ENCODE measurements at regions not wholly inside any gene's neighbourhood (a gene's known extent, or its start where the extent isn't known, plus 50 kb on each side); places are given as distances from the start of the nearest gene placed in this dataset.

DNA sequence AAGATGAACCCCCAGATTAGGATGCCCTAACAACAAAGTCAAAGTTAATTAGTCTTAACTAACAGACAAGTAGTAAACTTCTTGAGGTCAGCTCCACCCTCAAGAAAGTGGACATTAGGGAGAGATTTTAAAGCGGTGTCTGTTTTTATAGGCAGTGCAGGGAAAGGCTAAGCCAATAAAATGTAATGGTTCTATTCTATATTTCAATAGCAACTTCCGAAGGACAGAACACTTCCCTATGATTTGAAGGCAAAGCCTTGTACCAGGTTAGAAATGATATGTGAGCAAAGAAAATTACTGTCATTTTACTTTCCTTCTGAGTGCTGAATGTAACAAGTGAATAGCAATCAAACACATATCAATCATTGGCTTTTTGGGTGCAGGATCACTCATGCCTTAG, 455.2 kb downstream of the ISL1 start:
- intact Hi-C loops (cut with micrococcal nuclease) (no loop called here), in situ Hi-C loops (cut with MboI; ENCODE audit: low sequenced_read_pairs) (no loop called here), dilution Hi-C loops (cut with HindIII; ENCODE audit: low sequenced_read_pairs, unreplicated experiment) (no loop called here)
- BruUV-seq (replicated peaks), result no TSS peak
- Histone ChIP-seq H3K14ac (replicated peaks; ENCODE audit: low read depth, low read length) (no peak overlapping the region), H3K18ac (ENCODE audit: low read depth, low read length) (no peak overlapping the region), H3K4ac (ENCODE audit: low read depth, low read length) (no peak overlapping the region), H2BK15ac (ENCODE audit: low read depth, low read length) (no peak overlapping the region), H3K27ac (ENCODE audit: insufficient read depth, low read length) (no peak overlapping the region), H3K4me2 (ENCODE audit: low read depth, low read length) (no peak overlapping the region), H2AK9ac (replicated peaks; ENCODE audit: low read depth, low read length, poor library complexity) (no peak overlapping the region), H3K27me3 (ENCODE audit: control insufficient read depth, insufficient read depth, low read length) (no peaks in the 10 kb centered on the region), H2AFZ (replicated peaks; ENCODE audit: low read length, poor library complexity) (no peak overlapping the region), H3K79me1 (ENCODE audit: low read depth in 1 of 2, low read length in 2 of 2) (no peaks in the 10 kb centered on the region), H3K23ac (ENCODE audit: low read depth, low read length) (no peak overlapping the region), H3K9me1 (ENCODE audit: insufficient read depth, low read length) (no peaks in the 10 kb centered on the region), H3K4me1 (ENCODE audit: control insufficient read depth, insufficient read depth, low read length) (no peaks in the 10 kb centered on the region), H2BK5ac (ENCODE audit: low read depth, low read length, poor library complexity, severe bottlenecking) (no peak overlapping the region), H3K9me3 (ENCODE audit: control insufficient read depth, insufficient read depth, low read length) (no peaks in the 10 kb centered on the region), H3K4me3 (ENCODE audit: insufficient read depth, low read depth, low read length) (no peak overlapping the region), H3K56ac (ENCODE audit: extremely low read depth, insufficient read depth, low read length) (no peak overlapping the region), H4K20me1 (ENCODE audit: insufficient read depth, low read length) (no peaks in the 10 kb centered on the region), H2AK5ac (ENCODE audit: low read depth, low read length) (no peak overlapping the region), H2BK120ac (ENCODE audit: low read depth, low read length) (no peak overlapping the region), H3K36me3 (ENCODE audit: control insufficient read depth, insufficient read depth, low read length) (no peaks in the 10 kb centered on the region), H2BK20ac (ENCODE audit: low read depth, low read length) (no peak overlapping the region), H4K91ac (ENCODE audit: insufficient read depth, low read depth, low read length) (no peak overlapping the region), H4K5ac (ENCODE audit: low read depth, low read length) (no peak overlapping the region), H4K8ac (ENCODE audit: low read depth in 2 of 2, low read length in 2 of 2) (no peak overlapping the region), H3K9ac (ENCODE audit: low read depth, low read length) (no peak overlapping the region)
- ATAC-seq (ENCODE audit: low read depth) (no peak), DNase-seq (no peak)
- POLR2A ChIA-PET (ENCODE audit: unreplicated experiment), result interaction anchor here (0.5 kb wide), 1 partner anchor 12 kb away, joined by 3 read pairs; no protein-coding TSS in a partner anchor
- CTCF ChIA-PET, result no interaction called here
- no CpG with 5 or more reads among the region's 2 CpGs for WGBS, 2 experiments (ENCODE audit: extremely low coverage in 2 of 2, insufficient read length in 1 of 2)
- TF ChIP-seq, protein P1, sequence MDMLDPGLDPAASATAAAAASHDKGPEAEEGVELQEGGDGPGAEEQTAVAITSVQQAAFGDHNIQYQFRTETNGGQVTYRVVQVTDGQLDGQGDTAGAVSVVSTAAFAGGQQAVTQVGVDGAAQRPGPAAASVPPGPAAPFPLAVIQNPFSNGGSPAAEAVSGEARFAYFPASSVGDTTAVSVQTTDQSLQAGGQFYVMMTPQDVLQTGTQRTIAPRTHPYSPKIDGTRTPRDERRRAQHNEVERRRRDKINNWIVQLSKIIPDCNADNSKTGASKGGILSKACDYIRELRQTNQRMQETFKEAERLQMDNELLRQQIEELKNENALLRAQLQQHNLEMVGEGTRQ (IDR thresholded peaks at IDR 0.05; ENCODE audit: low read depth, low read length), result no peak
- no peak for TF ChIP-seq MXI1 (IDR thresholded peaks at IDR 0.05; ENCODE audit: borderline replicate concordance, low read depth, low read length)
- no peak for TF ChIP-seq MAFK (IDR thresholded peaks at IDR 0.05; ENCODE audit: low read depth, low read length)
- TF ChIP-seq RAD21 (IDR thresholded peaks at IDR 0.05; ENCODE audit: low read length), result no peak
- no peak for TF ChIP-seq FOS (IDR thresholded peaks at IDR 0.05; ENCODE audit: low read depth, low read length)
- no peak for TF ChIP-seq NFE2L2 (IDR thresholded peaks at IDR 0.05; ENCODE audit: low read depth, low read length)
- TF ChIP-seq RCOR1 (IDR thresholded peaks at IDR 0.05; ENCODE audit: insufficient replicate concordance, low read length), result no peak
- no peak for TF ChIP-seq CEBPB (IDR thresholded peaks at IDR 0.05; ENCODE audit: low read depth, low read length)
- TF ChIP-seq POLR2A (IDR thresholded peaks at IDR 0.05; ENCODE audit: low read depth, low read length), result no peak
- TF ChIP-seq, protein P2, sequence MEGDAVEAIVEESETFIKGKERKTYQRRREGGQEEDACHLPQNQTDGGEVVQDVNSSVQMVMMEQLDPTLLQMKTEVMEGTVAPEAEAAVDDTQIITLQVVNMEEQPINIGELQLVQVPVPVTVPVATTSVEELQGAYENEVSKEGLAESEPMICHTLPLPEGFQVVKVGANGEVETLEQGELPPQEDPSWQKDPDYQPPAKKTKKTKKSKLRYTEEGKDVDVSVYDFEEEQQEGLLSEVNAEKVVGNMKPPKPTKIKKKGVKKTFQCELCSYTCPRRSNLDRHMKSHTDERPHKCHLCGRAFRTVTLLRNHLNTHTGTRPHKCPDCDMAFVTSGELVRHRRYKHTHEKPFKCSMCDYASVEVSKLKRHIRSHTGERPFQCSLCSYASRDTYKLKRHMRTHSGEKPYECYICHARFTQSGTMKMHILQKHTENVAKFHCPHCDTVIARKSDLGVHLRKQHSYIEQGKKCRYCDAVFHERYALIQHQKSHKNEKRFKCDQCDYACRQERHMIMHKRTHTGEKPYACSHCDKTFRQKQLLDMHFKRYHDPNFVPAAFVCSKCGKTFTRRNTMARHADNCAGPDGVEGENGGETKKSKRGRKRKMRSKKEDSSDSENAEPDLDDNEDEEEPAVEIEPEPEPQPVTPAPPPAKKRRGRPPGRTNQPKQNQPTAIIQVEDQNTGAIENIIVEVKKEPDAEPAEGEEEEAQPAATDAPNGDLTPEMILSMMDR (conservative IDR thresholded peaks at IDR 0.05; ENCODE audit: low read depth, low read length), result no peak
- TF ChIP-seq CHD1 (IDR thresholded peaks at IDR 0.05; ENCODE audit: low read depth, low read length), result no peak
- no peak for TF ChIP-seq SMC3 (IDR thresholded peaks at IDR 0.05; ENCODE audit: low read depth, low read length)
- TF ChIP-seq, protein P3, sequence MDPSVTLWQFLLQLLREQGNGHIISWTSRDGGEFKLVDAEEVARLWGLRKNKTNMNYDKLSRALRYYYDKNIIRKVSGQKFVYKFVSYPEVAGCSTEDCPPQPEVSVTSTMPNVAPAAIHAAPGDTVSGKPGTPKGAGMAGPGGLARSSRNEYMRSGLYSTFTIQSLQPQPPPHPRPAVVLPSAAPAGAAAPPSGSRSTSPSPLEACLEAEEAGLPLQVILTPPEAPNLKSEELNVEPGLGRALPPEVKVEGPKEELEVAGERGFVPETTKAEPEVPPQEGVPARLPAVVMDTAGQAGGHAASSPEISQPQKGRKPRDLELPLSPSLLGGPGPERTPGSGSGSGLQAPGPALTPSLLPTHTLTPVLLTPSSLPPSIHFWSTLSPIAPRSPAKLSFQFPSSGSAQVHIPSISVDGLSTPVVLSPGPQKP (IDR thresholded peaks at IDR 0.05; ENCODE audit: borderline replicate concordance, low read depth, low read length), result no peak
- no peak for TF ChIP-seq MAZ (IDR thresholded peaks at IDR 0.05; ENCODE audit: borderline replicate concordance, low read depth, low read length)
- TF ChIP-seq BHLHE40 (IDR thresholded peaks at IDR 0.05; ENCODE audit: low read depth, low read length), result no peak
- no peak for TF ChIP-seq RFX5 (IDR thresholded peaks at IDR 0.05; ENCODE audit: low read depth, low read length)

Measured in IMR-90 (cell line).